Astrocyte of the hippocampus (primary cell): ENCODE measurements at regions not wholly inside any gene's neighbourhood (a gene's known extent, or its start where the extent isn't known, plus 50 kb on each side); places are given as distances from the start of the nearest gene placed in this dataset.

Experiments
- DNase-seq: peaks from one replicate; pipeline ENCODE4 v3.0.0; 2011; ENCODE audit warnings: low read depth, low spot score

- DNase-seq: peak; percentile 25
These were observed 245.0 kb upstream of the NT5C1B start for GRCh38 chr2:18834341-18834740.

GRCh38 chr2:18833941-18834340, 244.6 kb upstream of the NT5C1B start:
- no peak for DNase-seq

- peak; percentile 33 for DNase-seq
These were observed 242.6 kb upstream of the NT5C1B start for GRCh38 chr2:18831916-18832510.

DNA sequence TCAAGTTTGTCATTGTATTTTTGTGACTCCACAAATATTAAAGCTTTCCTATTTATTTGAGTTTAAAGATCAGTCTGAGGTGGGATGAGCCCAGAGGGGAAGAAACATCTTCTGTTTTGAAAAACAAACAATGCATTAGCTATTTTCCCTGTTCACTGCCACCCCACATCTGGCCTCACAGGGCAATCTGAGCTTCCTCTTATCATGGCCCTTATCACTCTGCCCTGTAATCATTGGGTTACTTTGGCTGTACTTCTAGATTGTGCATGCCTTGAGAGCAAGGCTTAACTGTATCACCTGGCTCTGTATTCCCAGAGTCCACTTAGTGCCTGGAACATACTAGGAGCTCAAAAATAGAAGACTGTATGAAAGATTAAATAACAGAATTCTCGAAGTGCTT, 241.6 kb upstream of the NT5C1B start:
- DNase-seq: no peak

- peak; percentile 11 for DNase-seq
These were observed 240.6 kb upstream of the NT5C1B start for GRCh38 chr2:18829976-18830375.

DNA sequence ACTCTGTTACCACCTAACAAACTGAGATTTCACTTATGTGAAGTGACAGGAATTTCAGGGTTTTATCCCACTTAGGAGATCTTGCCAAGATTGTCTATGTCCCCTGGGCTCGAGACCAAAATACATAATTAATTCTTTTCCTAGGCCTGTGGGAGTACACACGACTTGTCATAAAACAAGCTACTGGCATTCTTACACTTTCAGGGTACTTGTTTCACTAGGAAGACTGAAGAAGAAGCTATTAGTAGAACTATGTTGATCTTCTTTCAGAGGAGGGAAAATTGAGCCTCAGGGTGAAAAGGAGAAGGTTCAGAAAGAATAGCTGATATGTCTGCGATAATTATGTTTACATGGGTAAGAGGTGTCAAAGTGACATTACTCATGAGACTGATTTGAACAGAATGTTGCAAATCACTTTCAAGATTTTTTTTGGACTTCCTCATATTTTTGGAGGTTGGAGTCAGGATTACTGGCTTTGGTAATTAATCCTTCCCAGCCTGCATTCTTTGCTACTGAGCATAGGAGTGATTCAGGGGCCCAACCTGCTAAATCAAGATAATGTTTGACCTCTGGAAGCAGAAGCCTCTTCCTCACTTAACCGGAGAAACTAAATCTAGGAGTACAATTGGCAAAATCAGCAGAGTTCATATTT, 240.0 kb upstream of the NT5C1B start:
- DNase-seq: peak; percentile 54

DNA sequence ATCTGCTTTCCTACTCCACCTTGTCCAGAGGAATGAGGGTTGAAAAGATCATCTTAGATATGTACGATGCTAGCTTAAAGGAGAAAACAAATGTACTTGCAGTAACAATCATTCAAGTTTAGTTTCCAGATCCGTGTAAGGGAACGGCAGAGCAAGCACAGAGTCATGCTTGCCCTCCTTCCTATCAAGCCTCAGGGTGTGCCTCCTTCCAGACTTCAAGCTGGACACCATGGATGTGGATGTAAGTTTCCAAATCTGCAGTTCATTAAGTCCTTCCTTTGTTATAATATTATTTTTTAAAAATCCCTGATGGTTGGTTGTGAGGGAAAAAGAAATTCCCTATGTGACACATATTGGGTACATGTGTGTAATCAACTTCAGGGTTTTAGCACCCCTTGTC, 238.9 kb upstream of the NT5C1B start:
- no peak for DNase-seq

DNA sequence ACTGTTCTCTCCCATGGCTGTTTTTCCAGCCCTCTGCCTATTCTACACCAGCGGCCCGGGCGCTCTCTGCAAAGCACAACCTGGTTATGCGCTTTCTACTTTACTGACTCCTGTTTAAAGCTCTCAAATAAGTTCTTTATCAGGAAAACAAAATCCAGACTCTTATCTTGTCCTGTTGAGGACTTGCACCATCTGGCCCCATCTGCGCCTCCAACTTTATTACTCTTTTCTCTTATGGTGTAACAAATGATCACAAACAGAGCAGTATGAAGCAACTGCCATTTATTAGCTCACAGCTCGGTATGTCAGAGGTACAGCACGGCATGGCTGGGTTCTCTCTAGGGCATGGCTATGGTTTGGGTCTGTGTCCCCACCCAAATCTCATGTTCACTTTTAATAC, 236.5 kb upstream of the NT5C1B start:
- DNase-seq: no peak

DNA sequence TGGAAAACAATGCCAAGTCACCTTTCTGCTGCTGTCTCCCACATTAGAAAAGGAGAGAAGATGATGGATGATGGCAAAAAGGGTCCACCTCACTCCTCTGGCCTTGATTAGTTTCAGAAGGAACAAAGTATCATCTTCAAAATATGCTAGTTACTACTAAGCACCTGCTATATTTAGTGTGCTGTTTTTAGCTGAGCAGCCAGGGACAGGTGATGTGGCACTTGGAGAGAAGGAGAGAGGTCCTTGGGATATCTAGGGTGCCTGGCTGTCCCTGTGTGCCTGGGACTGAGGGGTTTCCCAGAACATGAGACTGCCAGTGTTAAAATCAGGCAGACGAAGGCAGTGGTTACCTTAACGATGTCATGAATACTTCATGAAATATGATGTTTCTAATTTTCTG, 235.5 kb upstream of the NT5C1B start:
- no peak for DNase-seq

- DNase-seq: no peak
These were observed 235.0 kb upstream of the NT5C1B start for GRCh38 chr2:18824325-18824790.

DNA sequence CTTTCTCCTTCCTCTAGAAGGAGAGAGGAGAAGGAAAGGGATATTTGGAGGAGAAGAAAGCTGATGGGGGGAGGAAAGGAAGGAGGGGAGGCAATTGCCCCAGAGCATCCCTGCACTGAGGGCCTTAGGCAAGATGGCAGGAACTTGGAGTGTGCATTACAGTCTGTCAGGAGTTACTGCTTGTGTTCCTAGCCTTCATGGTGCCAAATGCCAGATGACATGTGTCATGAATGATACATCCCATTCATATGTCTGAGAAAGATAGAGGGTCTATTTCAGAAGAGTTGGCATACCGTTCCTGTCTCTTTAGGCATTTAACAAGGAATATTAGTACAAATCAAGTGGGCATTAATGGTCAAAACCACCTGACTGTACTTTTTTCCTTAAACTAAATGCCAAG, 232.1 kb upstream of the NT5C1B start:
- no peak for DNase-seq

DNA sequence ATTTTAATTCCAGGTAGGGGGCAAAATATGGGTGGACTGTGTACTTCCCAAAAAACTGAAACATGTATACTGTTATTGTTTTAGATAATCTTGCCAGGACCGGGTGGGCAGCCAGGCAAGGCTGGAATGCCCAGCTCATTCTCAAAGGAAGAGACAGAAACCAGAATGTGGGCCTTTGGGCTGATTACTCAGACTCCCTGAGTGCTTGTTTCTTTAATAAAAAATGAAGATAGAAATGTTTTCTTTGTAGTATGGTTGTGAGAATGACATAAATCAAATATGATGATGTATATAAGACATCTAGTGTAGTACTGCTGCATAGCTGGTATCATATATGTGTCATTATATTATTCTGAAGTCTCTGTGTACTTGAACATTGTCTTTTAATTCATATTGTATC, 231.6 kb upstream of the NT5C1B start:
- peak; percentile 7 for DNase-seq

- no peak for DNase-seq
These were observed 230.2 kb upstream of the NT5C1B start for GRCh38 chr2:18819566-18819965.

DNA sequence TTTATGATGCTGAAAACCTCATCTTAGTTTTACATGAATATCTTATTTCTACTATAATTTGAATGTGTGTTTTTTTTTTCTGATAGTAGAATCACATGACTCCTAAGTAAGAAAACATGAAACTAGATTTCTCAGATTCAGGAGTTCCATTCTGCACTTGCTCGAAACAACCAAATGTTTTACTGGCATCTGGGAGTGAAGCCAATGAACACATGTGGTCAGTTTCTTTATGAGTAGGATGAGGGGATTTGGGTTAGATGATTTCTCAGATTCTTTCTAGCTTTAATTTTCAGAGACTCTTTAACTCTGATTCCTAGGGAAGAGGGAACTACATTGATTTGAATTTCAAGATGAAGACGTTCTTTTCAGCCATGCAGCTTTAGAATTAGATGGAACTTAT, 225.0 kb upstream of the NT5C1B start:
- DNase-seq: peak; percentile 88

DNA sequence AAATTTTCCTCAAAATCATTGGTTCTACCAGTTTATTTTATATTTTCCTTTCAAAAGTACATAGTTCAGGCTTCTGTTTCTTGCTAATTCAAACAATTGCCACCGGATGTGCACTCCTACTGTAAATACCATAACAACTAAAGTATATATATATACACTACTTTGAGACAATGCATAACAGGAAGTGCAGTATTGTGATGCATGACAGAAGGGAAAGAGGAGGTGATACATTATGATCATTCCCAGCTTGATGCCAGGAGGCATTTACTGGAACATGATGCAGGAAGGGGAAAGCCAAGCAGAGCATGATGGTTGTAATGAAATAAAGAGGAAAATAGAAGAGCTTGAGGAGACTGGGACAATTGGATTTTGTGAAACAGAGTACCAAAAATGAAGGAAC, 215.2 kb upstream of the NT5C1B start:
- no peak for DNase-seq

GRCh38 chr2:18803141-18803939, 214.0 kb upstream of the NT5C1B start:
- no peak for DNase-seq

GRCh38 chr2:18800240-18800971, 211.0 kb upstream of the NT5C1B start:
- no peak for DNase-seq

DNA sequence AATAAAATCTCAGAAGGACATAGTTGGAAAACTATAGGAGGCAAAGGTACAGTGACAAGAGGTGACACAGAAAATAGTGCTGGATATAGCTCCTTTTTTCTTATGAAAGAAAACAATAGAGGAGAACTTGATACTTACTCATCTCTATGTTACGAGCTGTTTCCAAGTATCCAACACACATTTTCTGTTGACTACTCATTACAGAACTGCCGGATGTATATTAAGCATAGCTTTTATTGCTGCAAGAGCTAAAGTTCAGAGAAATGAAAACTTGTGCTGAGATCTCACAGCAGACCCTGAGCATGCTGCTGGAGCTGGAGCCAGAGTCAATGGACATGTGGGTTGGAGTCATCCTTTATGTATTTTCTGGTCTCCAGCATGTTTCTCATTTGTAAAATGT, 210.0 kb upstream of the NT5C1B start:
- no peak for DNase-seq

- DNase-seq: no peak
These were observed 207.9 kb upstream of the NT5C1B start for GRCh38 chr2:18797133-18797845.

GRCh38 chr2:18795906-18796305, 206.5 kb upstream of the NT5C1B start:
- peak; percentile 38 for DNase-seq

GRCh38 chr2:18792684-18793083, 203.3 kb upstream of the NT5C1B start:
- DNase-seq: no peak
